Neuron (in vitro differentiated cells): ENCODE measurements at regions not wholly inside any gene's neighbourhood (a gene's known extent, or its start where the extent isn't known, plus 50 kb on each side); places are given as distances from the start of the nearest gene placed in this dataset.

Experiments
- H2AFZ ChIP-seq: one replicate; pipeline ENCODE4 v1.6.1; 2013; ENCODE audit warnings: low read depth, mild to moderate bottlenecking, inconsistent platforms, low read length, moderate library complexity
- H3K27me3 ChIP-seq: one replicate; pipeline ENCODE4 v1.6.1; 2013; ENCODE audit warnings: low read length; ENCODE audit not compliant: insufficient read depth
- H3K36me3 ChIP-seq: one replicate; pipeline ENCODE4 v1.6.1; 2013; ENCODE audit warnings: low read length; ENCODE audit not compliant: insufficient read depth
- H3K4me1 ChIP-seq: one replicate; pipeline ENCODE4 v1.6.1; 2013; ENCODE audit warnings: low read length; ENCODE audit not compliant: insufficient read depth
- H3K4me3 ChIP-seq: 2 replicates; pipeline ENCODE4 v1.5.1; 2013; ENCODE audit warnings: mild to moderate bottlenecking, low read length, moderate library complexity
- H3K9me3 ChIP-seq: one replicate; pipeline ENCODE4 v1.6.1; 2013; ENCODE audit warnings: low read length

GRCh38 chr18:73313476-73313875 is 445.7 kb upstream of the NETO1 start:
- Histone ChIP-seq H3K9me3 (no peaks in the 10 kb centered on the region), H3K36me3 (no peaks in the 10 kb centered on the region), H3K4me3 (no peak overlapping the region), H3K4me1 (peaks cover 4% of the 10 kb centered on the region), H3K27me3 (no peaks in the 10 kb centered on the region), H2AFZ (no peak overlapping the region)

- H3K27me3 ChIP-seq = no peaks in the 10 kb centered on the region
- H2AFZ ChIP-seq = no peak overlapping the region
- no peaks in the 10 kb centered on the region for H3K9me3 ChIP-seq
- no peaks in the 10 kb centered on the region for H3K36me3 ChIP-seq
- no peaks in the 10 kb centered on the region for H3K4me1 ChIP-seq
- H3K4me3 ChIP-seq = no peak overlapping the region
These were observed 428.9 kb upstream of the NETO1 start for GRCh38 chr18:73296686-73297085.

- no peak overlapping the region for H3K4me3 ChIP-seq
- no peaks in the 10 kb centered on the region for H3K36me3 ChIP-seq
- no peaks in the 10 kb centered on the region for H3K4me1 ChIP-seq
- no peak overlapping the region for H2AFZ ChIP-seq
- H3K27me3 ChIP-seq = no peaks in the 10 kb centered on the region
- no peaks in the 10 kb centered on the region for H3K9me3 ChIP-seq
These were observed 424.4 kb upstream of the NETO1 start for GRCh38 chr18:73292156-73292555.

- H3K9me3 ChIP-seq = no peaks in the 10 kb centered on the region
- H3K4me3 ChIP-seq = no peak overlapping the region
- no peak overlapping the region for H2AFZ ChIP-seq
- no peaks in the 10 kb centered on the region for H3K27me3 ChIP-seq
- no peaks in the 10 kb centered on the region for H3K36me3 ChIP-seq
- H3K4me1 ChIP-seq = no peaks in the 10 kb centered on the region
These were observed 421.0 kb upstream of the NETO1 start for GRCh38 chr18:73288813-73289212.

GRCh38 chr18:73286584-73286983 is 418.8 kb upstream of the NETO1 start:
- no peaks in the 10 kb centered on the region for H3K4me1 ChIP-seq

GRCh38 chr18:73283788-73284187 is 416.0 kb upstream of the NETO1 start:
- Histone ChIP-seq H3K27me3 (no peaks in the 10 kb centered on the region), H2AFZ (no peak overlapping the region), H3K4me3 (no peak overlapping the region), H3K9me3 (no peaks in the 10 kb centered on the region), H3K36me3 (no peaks in the 10 kb centered on the region), H3K4me1 (no peaks in the 10 kb centered on the region)

More at GRCh38 chr18:73286584-73286983, 418.8 kb upstream of the NETO1 start:
- H3K9me3 ChIP-seq = no peaks in the 10 kb centered on the region
- H3K27me3 ChIP-seq = no peaks in the 10 kb centered on the region
- H3K36me3 ChIP-seq = no peaks in the 10 kb centered on the region
- H3K4me3 ChIP-seq = no peak overlapping the region
- no peak overlapping the region for H2AFZ ChIP-seq

GRCh38 chr18:73283032-73283431 is 415.2 kb upstream of the NETO1 start:
- Histone ChIP-seq H3K4me3 (no peak overlapping the region), H3K4me1 (no peaks in the 10 kb centered on the region), H3K36me3 (no peaks in the 10 kb centered on the region), H2AFZ (no peak overlapping the region), H3K27me3 (no peaks in the 10 kb centered on the region), H3K9me3 (no peaks in the 10 kb centered on the region)

GRCh38 chr18:73279498-73279897 is 411.7 kb upstream of the NETO1 start:
- H3K9me3 ChIP-seq = no peaks in the 10 kb centered on the region
- H3K36me3 ChIP-seq = no peaks in the 10 kb centered on the region
- no peak overlapping the region for H3K4me3 ChIP-seq
- H2AFZ ChIP-seq = no peak overlapping the region
- no peaks in the 10 kb centered on the region for H3K27me3 ChIP-seq
- no peaks in the 10 kb centered on the region for H3K4me1 ChIP-seq

GRCh38 chr18:73274812-73275621 is 407.2 kb upstream of the NETO1 start:
- Histone ChIP-seq H3K27me3 (no peaks in the 10 kb centered on the region), H3K9me3 (no peaks in the 10 kb centered on the region), H2AFZ (no peak overlapping the region), H3K4me1 (no peaks in the 10 kb centered on the region), H3K4me3 (no peak overlapping the region), H3K36me3 (no peaks in the 10 kb centered on the region)

- Histone ChIP-seq H3K4me1 (no peaks in the 10 kb centered on the region), H3K36me3 (no peaks in the 10 kb centered on the region), H3K27me3 (no peaks in the 10 kb centered on the region), H3K9me3 (no peaks in the 10 kb centered on the region), H3K4me3 (no peak overlapping the region), H2AFZ (no peak overlapping the region)
These were observed 403.3 kb upstream of the NETO1 start for GRCh38 chr18:73270920-73271634.

GRCh38 chr18:73264562-73264921 is 396.8 kb upstream of the NETO1 start:
- no peaks in the 10 kb centered on the region for H3K27me3 ChIP-seq
- H3K4me3 ChIP-seq = no peak overlapping the region
- H3K9me3 ChIP-seq = no peaks in the 10 kb centered on the region
- no peak overlapping the region for H2AFZ ChIP-seq
- no peaks in the 10 kb centered on the region for H3K4me1 ChIP-seq
- no peaks in the 10 kb centered on the region for H3K36me3 ChIP-seq

GRCh38 chr18:73261923-73262322 is 394.1 kb upstream of the NETO1 start:
- Histone ChIP-seq H3K27me3 (no peaks in the 10 kb centered on the region), H3K4me3 (no peak overlapping the region), H3K4me1 (no peaks in the 10 kb centered on the region), H3K36me3 (no peaks in the 10 kb centered on the region), H2AFZ (no peak overlapping the region), H3K9me3 (no peaks in the 10 kb centered on the region)

GRCh38 chr18:73261243-73261642 is 393.5 kb upstream of the NETO1 start:
- H3K4me3 ChIP-seq = no peak overlapping the region
- H3K9me3 ChIP-seq = no peaks in the 10 kb centered on the region
- no peaks in the 10 kb centered on the region for H3K4me1 ChIP-seq
- H3K27me3 ChIP-seq = no peaks in the 10 kb centered on the region
- no peaks in the 10 kb centered on the region for H3K36me3 ChIP-seq
- H2AFZ ChIP-seq = no peak overlapping the region
